Effector CD4-positive, alpha-beta T cell (primary cell): ENCODE measurements at regions not wholly inside any gene's neighbourhood (a gene's known extent, or its start where the extent isn't known, plus 50 kb on each side); places are given as distances from the start of the nearest gene placed in this dataset.

Source experiments
- DNase-seq: peaks from one replicate; pipeline ENCODE4 v3.0.0-alpha.2; 2020

DNA sequence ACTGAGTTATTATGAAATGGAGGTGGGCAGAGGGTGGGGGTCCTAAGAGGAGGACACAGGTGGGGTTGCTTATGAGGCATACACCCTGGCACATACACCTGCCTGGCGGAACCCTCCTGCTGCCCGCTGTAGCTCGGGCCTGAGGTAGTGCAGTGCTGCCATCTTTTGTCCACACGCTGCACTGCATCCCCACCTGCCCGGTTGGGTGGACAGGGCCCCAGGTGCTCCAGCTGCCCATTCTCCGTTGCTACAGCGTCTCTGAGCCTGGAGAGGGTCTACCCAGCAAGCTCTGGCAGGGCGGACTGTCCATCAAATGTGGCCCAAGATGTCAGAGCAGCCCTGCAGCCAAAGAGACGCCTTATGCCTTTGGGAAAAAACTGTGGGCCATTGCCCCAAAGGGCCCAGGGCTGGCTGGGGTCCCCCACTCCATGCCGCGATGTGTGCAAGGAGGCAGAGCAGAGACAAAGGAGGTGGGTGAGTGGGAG lies 131.2 kb downstream of the BUD13 start:
- DNase-seq, result no peak

DNA sequence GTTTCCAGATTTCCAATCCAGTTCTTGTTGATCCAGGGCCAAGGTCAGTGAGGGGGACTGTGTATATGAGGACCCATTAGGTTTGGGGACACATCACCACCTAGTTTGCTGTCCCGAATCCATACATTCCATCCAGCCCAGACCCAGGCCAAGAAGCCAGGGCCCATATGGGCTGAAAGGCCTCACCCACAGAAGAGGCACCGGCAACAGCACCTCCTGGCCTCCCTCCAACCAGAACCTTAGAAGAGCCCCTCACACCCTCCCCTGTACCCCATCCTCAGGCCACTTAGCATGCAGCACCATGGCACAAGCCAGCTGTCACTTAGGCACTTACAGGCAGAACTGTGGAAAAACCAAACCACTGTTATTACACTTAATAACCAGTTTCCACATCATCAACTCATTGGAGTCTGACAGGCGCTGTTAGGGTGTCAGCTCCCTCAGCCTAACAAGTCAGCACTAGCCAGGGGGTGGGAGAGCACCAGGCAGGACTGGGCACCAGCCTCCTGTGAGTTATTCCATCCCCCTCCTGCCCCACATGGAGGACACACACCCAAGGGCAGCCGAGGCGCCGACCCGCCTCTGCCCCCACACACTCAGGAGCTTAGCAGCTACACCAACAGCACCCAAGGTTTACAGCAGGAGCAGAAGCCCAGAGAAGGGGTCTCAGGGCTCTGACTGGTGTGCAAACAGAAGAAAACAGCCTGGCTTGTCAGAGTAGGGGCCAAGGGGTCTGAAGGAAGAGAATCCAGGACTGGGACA lies 132.0 kb downstream of the BUD13 start:
- no peak for DNase-seq

DNA sequence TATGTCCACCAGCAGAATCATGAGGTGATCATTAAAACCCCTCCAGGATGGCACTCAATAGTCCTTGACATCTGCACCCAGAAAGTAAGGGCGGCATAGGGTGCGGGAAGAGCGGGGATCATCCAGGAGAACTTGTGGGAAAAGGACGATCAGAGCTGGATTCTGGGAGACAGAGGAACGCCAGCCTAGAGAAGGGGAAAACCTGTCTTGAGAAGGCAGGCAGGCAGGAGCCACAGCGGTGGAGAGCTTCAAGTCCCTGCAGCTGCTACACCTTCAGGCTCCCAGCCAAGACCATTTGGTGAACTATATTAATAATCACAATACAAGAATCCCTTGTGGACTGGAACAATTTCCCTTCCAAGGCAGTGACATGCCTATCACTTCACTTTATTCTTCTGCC lies 134.3 kb downstream of the BUD13 start:
- DNase-seq, result no peak

DNA sequence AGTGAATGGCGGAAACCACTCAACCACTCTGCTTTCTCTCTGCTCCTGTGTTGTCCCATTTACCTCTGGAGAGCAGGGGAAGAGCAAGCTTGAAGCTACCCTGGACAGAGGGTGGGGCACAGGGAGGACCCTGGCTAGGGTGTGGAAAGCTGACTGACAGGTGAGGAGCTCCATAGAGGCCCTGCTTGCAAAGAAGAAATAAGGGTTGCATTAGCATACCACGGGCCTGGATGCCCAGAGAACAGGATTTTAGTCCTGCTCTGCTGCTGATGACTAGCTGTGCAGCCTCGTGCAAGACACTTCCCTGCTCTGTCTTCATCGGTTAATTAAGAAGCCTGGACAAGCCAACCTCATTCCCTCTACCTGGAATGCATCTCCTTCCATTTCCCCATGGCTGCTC lies 135.0 kb downstream of the BUD13 start:
- no peak for DNase-seq

- DNase-seq, result no peak
These were observed 136.4 kb downstream of the BUD13 start for GRCh38 chr11:116636341-116636929.

DNA sequence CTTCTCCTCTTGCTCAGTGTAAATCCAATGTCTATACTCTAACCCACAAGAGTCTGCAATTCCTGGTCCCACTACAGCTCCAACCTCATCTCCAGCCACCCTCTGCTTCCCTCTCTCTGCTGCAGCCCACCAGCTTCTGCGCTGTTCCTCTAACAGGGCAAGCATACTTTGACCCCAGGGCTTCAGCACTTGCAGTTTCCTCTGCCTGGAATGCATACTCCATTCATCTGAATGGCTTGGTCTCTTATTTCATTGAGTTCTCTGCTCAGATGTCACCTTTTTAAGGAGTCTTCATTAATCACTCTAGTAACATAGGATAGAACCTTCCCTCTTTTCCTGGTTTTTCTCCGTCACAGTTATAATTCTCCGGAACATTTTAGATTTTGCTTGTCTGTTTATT lies 141.6 kb downstream of the BUD13 start:
- no peak for DNase-seq

DNA sequence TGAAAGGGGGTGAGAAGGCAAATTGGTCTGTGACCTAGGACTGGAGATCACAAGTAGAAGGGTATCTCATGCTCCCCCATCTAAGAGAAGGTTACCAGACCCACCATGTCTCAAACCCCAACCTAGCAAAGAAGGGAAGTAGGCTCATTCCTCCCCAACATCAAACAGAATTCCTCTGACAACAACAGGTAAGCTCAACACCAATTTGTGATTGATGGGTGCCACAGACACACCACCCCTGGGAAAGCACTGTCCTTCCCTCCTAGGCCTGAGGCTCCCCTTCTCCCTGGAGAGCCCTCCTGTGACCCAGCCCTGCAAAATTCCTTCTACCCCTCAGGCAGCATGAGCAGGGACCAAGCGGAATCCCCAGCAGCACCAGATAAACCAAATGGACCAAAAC lies 154.3 kb downstream of the BUD13 start:
- no peak for DNase-seq

- DNase-seq, result no peak
These were observed 157.4 kb downstream of the BUD13 start for GRCh38 chr11:116615211-116615865.

DNA sequence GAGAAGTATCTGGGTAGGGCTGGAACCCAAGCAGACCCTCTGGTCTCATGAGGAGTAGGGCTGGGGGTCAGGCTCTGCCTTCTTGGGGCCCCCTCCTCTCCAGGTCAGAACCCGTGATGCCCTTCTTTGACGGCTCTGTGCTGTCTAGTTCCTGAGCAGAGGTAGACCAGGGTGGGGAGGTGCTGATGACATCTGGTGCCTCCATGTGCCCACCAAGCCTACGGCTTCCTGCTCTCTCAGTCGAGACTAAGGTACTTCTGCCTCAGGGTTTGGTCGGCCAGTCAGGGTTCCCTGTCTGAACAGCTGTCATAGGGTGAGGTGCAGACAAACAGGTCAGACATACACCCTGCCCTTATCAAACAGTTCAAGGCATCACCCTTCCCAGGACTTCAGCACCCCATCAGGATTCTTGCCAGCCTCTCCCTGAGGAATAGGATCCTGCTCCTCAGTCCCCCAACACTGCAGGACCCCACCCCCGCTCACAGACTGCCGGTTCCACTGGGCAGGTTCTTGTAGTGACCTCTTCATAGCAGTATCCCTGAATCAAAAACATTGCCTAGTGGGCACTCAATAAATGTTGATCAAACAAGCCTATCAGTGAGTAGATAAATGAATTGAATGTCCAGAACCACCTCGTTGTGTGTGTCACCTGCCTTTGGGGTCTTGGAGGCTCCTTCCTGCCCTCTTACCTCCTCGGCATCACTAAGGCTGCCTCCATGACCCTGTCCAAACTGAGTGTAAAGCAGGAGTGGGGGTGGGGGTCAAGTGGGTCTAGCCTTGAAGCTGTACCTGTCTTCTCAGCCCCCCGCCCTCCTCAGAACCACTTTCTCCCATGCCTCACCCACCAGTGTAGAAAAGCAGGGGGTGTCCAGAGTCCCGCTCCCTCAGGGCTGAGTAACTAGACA lies 158.2 kb downstream of the BUD13 start:
- DNase-seq, result no peak

- DNase-seq, result no peak
These were observed 159.4 kb downstream of the BUD13 start for GRCh38 chr11:116613206-116613875.

DNA sequence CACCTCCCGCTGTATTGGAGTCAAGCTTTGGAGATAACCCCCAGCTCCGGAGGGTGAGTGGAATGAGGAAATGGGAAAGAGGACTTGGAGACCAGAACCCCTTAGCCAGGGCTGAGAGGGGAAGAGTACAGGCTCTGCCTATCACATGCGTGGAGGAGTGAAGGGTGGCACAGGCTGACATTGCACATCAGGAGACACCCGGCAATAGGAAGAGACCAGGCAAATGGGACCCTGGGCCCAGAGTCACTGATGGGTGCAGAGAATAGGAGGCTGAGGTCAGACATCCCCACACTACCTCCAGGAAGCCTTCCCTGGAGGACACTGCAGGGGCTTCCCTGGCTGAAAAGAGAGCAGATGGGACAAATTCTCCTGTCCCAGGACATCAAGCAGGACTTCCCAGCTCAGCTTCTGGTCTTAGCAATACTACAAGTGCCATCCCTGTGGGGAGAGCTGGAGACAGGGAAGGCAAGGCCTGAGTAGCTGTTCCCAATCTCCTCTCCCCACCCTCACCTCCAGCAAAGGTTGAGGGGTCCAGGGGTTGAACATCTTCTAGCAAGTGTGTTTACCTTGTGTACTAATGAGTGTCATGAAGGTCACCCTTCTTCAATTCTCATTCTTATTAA lies 160.7 kb downstream of the BUD13 start:
- no peak for DNase-seq

DNA sequence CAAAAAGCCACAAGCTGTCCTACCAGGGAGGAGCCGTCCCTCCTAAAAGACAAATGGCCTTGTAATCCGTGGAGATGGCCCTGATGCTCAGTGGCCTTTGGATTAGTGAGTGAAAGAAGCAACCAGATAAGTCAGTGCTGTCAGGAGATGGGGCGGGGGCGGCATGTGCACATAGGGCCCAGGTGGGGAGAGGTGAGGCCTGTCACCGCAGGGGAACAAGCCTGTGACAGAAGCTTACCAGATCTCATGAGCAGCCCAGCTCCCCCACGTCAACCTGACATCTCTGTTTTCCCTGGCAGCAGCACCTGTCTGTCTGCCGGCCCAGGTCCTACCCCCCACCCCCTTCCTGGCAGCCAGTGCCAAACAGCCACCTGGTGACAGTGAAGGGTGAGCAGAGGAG lies 162.6 kb downstream of the BUD13 start:
- DNase-seq, result no peak

GRCh38 chr11:116607027-116607426 lies 165.8 kb downstream of the BUD13 start:
- no peak for DNase-seq

DNA sequence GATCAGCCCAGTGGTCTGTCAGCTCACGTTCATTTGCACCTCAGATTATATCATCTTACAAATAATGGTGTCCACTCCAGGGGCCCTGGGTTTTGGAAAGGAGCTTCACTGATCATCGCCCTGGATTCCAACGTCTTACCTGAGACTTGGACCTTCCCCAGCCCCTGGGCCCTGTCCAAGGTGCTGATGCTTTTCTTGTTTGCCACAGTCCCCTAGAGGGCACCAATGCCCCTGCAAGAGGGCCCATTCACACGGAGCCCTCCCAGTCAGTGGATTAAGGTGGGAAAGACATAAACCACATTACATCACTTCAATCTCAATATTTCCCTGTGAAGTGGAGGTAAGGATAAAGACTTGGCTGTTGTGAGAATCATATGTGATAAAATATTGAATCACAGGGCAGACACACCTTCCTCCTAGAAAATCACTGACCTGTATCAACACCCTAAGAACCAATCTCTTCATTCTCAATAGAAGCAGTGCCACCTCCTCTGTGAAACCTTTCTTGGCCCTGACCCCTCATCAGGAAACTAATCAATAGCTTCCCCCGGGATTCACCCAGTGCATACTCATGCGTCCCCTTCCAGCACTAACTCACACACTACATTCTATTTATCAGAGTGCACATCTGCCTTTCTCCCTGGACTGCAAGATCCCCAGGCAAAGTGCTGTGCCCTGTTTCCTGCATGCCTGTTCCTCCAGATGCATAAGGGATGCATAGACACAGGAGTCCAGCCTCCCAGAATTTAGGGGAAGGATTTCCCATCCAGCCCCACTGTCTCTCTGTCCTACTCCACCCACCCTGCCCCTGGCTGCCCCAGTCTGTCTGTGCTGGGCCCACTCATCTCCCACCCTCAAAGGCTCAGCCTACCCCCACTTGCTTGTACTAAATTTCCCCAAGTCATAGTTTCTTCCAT lies 167.0 kb downstream of the BUD13 start:
- no peak for DNase-seq

- no peak for DNase-seq
These were observed 169.0 kb downstream of the BUD13 start for GRCh38 chr11:116603728-116604323.

DNA sequence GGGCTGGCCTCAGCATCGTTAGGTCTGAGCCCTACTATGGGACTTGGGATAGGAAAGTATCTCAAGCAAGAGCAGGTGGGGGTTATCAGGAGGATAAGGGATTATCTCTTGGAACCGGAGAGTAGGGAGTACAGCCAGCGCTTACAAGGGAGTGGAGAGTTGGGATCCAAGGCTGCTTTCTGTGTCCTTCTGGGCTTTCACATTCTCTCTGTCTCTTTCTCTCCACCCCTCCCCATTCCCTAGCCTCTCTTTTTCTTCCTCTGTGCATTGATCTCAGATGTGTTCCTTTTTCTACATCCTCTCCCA lies 170.2 kb downstream of the BUD13 start:
- no peak for DNase-seq

DNA sequence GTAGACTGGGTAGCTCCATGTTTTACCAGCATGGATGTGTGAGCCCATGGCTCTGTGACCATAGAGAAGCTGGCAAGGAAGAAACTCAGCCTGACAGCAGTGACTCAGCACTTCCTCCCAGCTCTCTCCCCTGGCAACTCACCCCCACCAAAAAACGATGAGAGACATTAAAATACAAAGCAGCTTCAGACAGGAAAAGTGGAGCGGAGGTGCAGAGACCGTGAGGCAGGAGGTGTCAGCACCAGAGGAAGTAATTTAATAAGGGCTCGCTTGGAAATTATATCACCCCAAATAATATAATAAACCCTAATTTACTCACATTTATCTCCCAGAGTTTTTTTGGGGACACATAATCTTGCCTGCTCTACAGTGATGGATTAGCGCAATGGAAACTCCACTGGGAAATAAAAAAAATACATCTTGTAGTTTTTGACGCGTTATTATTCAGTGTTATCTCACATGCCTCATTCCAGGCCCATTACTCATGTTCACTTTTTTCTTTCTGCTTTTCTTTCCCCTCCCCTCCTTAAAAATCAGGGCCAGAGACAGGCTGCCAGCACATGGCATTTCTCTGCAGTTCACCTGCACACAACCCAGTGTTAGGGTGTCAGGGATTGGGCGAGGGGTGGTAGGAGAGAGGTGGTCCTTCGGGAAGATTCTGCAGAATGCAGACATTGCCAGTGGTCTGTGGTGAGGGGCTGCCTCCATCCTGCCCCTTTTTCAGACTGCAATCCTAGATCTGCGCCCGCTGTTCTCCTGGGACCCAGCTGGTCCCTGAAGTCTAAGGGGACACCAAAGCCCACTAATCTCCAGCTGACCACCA lies 170.8 kb downstream of the BUD13 start:
- no peak for DNase-seq

DNA sequence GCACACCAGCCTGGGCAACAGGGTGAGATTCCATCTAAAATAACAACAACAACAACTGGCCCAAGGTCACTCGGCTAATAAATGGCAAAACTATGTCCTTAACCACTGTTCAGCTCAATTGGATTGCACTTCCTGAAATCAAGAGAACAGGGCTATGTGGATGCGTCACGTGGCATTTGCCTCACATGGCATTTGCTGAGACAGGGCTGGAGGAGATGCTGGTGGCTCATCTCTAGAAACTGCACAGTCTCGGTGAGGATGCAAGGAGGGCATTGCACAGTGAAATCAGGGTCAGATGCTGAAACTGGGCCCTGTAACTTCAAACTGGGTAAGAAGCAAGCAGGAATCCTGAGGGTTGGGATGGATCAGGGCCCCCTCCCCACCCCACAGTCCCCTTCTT lies 171.9 kb downstream of the BUD13 start:
- no peak for DNase-seq

DNA sequence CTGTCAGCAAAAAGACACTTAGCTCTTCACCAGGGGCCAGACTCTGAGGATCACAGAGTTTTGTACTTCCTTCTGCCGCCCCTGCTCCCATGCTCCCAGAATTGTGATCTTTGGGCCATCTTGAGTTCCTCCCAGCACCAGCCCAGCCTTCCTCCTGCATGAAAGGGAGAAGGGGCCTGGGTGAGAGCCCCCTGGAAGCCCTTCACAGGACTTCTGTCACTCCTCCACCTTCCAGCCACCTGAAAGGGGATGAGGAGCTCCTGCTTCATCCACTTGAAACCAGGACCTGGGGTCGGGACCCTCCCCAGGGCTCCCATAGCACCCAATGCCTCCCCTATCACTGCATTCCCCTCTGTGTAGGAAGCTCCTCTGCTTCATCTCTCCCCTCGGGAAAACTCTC lies 174.2 kb downstream of the BUD13 start:
- no peak for DNase-seq

GRCh38 chr11:116598036-116598435 lies 174.8 kb downstream of the BUD13 start:
- DNase-seq, result no peak
